Activated CD4-positive, alpha-beta T cell treated with anti-CD3 and anti-CD28 coated beads for 36 hours (primary cell): ENCODE measurements at regions not wholly inside any gene's neighbourhood (a gene's known extent, or its start where the extent isn't known, plus 50 kb on each side); places are given as distances from the start of the nearest gene placed in this dataset.

Source experiments
- ATAC-seq: fragments of 200-7000 bp; cut with Tn5 transposase; one replicate; pipeline ENCODE4 v1.10.0; 2021; ENCODE audit warnings: mild to moderate bottlenecking, moderate library complexity
- CTCF ChIA-PET: fragments of 350-600 bp; sonication (Branson Sonifier 250); formaldehyde crosslinking; loops from one replicate; lab custom pipeline; 2021; ENCODE audit warnings: antibody characterized with exemption; lab: Charles Lee
- POLR2A ChIA-PET: fragments of 350-600 bp; sonication (Branson Sonifier 250); formaldehyde crosslinking; loops from one replicate; lab custom pipeline; 2021; ENCODE audit warnings: antibody characterized with exemption, inconsistent platforms; lab: Charles Lee
- DNase-seq: peaks from one replicate; pipeline ENCODE4 v3.0.0-alpha.2; 2020
- H3K27ac Mint-ChIP-seq: one replicate; pipeline ENCODE4 v1.8.0; 2021; ENCODE audit warnings: mixed read lengths
- H3K27me3 Mint-ChIP-seq: one replicate; pipeline ENCODE4 v1.8.0; 2021; ENCODE audit warnings: mixed read lengths
- H3K36me3 Mint-ChIP-seq: one replicate; pipeline ENCODE4 v1.8.0; 2021; ENCODE audit warnings: low read depth, mixed read lengths
- H3K4me1 Mint-ChIP-seq: one replicate; pipeline ENCODE4 v1.8.0; 2021; ENCODE audit warnings: mixed read lengths
- H3K4me3 Mint-ChIP-seq: one replicate; pipeline ENCODE4 v1.8.0; 2021; ENCODE audit warnings: mild to moderate bottlenecking, moderate library complexity, mixed read lengths
- H3K9me3 Mint-ChIP-seq: one replicate; pipeline ENCODE4 v1.8.0; 2021; ENCODE audit warnings: low read depth, mixed read lengths
- intact Hi-C, 2 experiments: fragments of 100-400 bp; cut with DNase I in 1 of 2; cut with micrococcal nuclease in 1 of 2; formaldehyde crosslinking; loops; one replicate each; pipeline versions ENCODE4 v1.14.2 to v1.15.1; 2022 to 2024; cut with DNase I, micrococcal nuclease

DNA sequence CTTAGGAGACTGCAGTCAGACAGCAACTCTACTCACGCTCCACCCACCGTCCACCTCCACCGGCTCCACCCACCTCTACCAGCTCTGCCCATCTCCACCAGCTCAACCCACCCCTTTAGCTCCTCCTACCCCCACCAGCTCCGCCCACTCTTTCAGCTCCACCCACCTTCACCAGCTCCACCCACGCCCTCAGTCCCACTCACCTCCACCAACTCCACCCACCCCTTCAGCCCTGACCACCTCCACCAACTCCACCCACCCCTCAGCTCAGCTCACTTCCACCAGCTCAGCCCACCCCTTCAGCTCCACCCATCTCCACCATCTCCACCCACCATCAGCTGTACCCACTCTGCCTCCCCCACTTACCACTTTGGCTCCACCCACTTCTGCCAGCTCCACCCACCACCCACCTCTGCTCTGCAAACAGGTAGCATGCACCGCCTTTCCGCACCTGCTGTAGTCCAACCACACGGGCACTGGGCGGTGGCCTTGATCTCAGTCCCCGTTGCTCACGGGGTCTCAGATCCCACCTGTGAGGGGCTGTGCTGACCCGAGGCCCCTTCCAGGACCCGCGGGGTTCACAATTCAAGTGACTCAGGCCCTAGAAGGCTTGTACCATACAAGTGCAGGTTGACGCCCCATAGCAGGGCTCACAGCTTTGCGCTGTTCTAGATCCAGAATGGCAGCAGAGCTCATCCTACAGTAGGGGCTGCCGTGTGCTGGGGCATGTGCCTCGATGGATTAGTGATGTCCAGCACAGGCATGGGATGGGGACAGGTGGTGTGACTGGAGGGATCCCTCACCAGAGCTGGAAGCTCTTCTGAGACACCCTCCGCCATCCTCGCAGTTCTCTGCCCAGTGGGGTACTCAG is 77.2 kb upstream of the OTOS start:
- no peaks in the 10 kb centered on the region for H3K4me1 Mint-ChIP-seq
- ChIA-PET POLR2A (no interaction called here), CTCF (interaction anchor here (0.5 to 0.7 kb wide), 2 partner anchors 197 to 263 kb away, joined by 3 read pairs; no protein-coding TSS in a partner anchor)
- intact Hi-C loops, result no loop called here
- no peak overlapping the region for H3K4me3 Mint-ChIP-seq
- H3K9me3 Mint-ChIP-seq, result no peaks in the 10 kb centered on the region
- no peak overlapping the region for H3K27ac Mint-ChIP-seq
- peaks cover 13% of the 10 kb centered on the region for H3K27me3 Mint-ChIP-seq
- H3K36me3 Mint-ChIP-seq, result no peaks in the 10 kb centered on the region
- no peak for DNase-seq
- peak; percentile 33 for ATAC-seq

DNA sequence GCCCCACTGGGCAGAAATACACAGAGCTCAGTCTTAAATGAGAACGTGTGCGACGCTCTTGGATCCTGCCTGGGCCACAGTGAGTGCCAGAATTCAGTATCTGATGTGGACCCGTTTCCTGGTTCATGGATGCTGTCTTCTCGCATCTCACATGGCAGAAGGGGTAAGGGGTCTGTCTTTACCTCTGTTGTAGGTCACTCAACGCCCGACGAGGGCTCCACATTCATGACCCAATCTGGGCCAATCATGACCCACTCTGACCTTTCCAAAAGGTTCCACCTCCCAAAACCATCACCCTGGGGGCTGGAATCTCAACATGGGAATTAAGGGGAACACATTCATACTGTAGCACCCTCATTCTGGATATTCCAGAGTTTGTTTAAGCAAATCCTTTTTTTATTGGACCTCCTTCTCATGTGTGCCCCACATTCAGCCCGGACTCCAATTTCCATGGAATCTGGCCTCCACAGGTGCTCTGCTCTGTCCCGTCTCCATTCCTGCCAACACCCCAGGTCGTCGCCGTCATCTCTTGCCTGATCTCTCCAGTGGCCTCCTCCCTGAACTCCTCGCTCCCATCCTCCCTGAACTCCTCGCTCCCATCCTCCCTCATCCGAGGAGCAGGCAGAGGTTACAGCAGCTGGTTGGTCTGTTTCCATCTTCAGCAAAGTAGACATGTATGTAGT is 78.9 kb upstream of the OTOS start:
- no peak overlapping the region for H3K4me3 Mint-ChIP-seq

DNA sequence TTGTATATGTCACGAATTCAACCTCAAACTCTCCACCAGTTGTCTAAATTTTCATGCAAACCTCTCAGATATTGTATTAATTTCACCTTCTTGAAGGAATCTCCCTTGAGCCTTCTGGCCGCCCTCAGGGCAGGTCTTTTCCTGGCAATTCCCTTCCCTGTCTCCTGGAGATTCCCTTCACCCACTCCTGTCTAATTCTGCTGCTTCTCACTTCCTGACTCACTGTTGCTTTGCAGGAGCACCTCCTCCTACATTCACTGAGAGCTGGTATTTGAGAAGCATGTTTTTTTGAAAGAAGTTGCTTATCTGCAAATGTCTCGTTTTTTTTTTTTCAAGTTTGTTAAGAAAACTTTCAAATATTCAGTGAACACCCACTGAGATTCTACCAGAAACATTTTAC is 79.9 kb upstream of the OTOS start:
- no peaks in the 10 kb centered on the region for H3K36me3 Mint-ChIP-seq
- CTCF ChIA-PET, result interaction anchor here (0.8 kb wide), 1 partner anchor 11 kb away, joined by 5 read pairs; no protein-coding TSS in a partner anchor
- ATAC-seq (no peak), DNase-seq (no peak)
- POLR2A ChIA-PET, result no interaction called here
- H3K27me3 Mint-ChIP-seq, result peaks cover 26% of the 10 kb centered on the region
- no peaks in the 10 kb centered on the region for H3K4me1 Mint-ChIP-seq
- intact Hi-C loops, result no loop called here
- no peak overlapping the region for H3K4me3 Mint-ChIP-seq
- no peaks in the 10 kb centered on the region for H3K9me3 Mint-ChIP-seq
- no peak overlapping the region for H3K27ac Mint-ChIP-seq

More for the DNA sequence above, 78.9 kb upstream of the OTOS start:
- no peaks in the 10 kb centered on the region for H3K36me3 Mint-ChIP-seq
- ATAC-seq (no peak), DNase-seq (no peak)
- peaks cover 22% of the 10 kb centered on the region for H3K27me3 Mint-ChIP-seq
- intact Hi-C loops, result no loop called here
- H3K4me1 Mint-ChIP-seq, result no peaks in the 10 kb centered on the region
- H3K9me3 Mint-ChIP-seq, result no peaks in the 10 kb centered on the region
- ChIA-PET CTCF (no interaction called here), POLR2A (no interaction called here)
- H3K27ac Mint-ChIP-seq, result no peak overlapping the region

DNA sequence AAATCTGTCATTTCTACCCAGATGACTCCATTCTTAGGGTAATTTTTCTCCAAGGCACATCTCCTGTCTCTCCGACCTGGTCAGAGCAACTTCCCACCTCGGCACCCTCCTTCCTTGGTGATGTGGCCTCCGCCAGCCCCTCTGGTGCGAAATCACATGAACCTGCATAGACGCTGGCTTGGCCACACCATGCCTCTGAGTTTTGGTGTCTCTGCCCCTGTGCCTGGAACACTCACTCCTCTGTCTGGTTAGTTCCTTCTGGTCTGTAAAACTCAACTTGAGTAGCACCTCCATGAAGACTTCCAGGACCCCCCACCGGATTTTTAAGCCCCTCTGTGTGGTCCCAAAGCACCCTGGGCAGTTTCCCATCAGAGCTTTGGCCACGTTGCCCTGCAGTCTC is 83.2 kb upstream of the OTOS start:
- H3K27me3 Mint-ChIP-seq, result peaks cover 37% of the 10 kb centered on the region
- H3K36me3 Mint-ChIP-seq, result no peaks in the 10 kb centered on the region
- no peaks in the 10 kb centered on the region for H3K4me1 Mint-ChIP-seq
- H3K4me3 Mint-ChIP-seq, result no peak overlapping the region
- H3K27ac Mint-ChIP-seq, result no peak overlapping the region
- no peak for ATAC-seq
- POLR2A ChIA-PET, result no interaction called here
- H3K9me3 Mint-ChIP-seq, result peaks cover 3% of the 10 kb centered on the region
- CTCF ChIA-PET, result no interaction called here
- intact Hi-C loops, result no loop called here
- DNase-seq, result no peak

DNA sequence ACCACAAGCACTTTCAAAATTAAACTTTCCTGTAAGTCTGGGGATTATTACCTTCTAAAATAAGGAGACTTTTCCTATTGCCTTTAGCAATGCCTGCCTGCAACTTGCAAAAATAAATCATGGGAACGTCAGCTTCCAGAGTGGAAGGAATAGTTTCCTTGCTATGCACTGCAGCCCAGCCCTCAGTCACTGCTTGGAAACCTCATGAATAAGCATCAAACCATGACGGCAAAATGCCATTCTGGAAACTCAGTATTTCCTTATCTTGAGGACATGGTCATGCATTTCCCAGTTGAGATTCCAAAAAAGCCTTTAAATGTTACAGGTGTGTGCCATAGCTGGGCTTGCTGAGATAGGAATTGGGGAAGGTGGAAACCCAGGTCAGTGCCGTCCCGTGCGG is 84.2 kb upstream of the OTOS start:
- Mint-ChIP-seq H3K4me3 (no peak overlapping the region), H3K9me3 (peaks cover 10% of the 10 kb centered on the region), H3K27me3 (peaks cover 36% of the 10 kb centered on the region), H3K36me3 (no peaks in the 10 kb centered on the region), H3K4me1 (no peaks in the 10 kb centered on the region), H3K27ac (no peak overlapping the region)
- intact Hi-C loops, result no loop called here
- CTCF ChIA-PET, result no interaction called here
- no peak for DNase-seq
- POLR2A ChIA-PET, result no interaction called here
- ATAC-seq, result no peak

DNA sequence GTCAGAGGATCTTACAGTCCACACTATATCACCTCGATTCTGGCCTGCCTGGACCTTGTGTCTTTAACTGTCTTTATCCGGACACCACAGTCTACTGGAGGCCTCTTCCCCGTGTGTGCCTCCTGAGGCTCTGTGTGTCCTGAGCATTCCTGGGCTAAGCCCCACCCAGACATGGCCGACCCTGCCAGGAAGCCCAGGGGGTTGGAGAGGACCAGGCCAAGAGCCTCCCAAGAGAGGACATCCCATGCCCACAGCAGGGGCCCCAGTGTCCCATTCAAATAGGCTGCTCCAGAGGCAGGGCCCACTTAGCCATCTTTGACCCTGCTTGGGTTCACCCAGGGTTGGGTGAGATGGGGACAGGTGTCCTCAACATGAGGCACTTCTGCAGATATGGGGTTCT is 84.7 kb upstream of the OTOS start:
- peaks cover 37% of the 10 kb centered on the region for H3K27me3 Mint-ChIP-seq
- ATAC-seq (no peak), DNase-seq (no peak)
- no peak overlapping the region for H3K27ac Mint-ChIP-seq
- H3K36me3 Mint-ChIP-seq, result no peaks in the 10 kb centered on the region
- CTCF ChIA-PET, result no interaction called here
- intact Hi-C loops, result no loop called here
- peaks cover 13% of the 10 kb centered on the region for H3K9me3 Mint-ChIP-seq
- H3K4me1 Mint-ChIP-seq, result no peaks in the 10 kb centered on the region
- POLR2A ChIA-PET, result no interaction called here
- H3K4me3 Mint-ChIP-seq, result no peak overlapping the region

DNA sequence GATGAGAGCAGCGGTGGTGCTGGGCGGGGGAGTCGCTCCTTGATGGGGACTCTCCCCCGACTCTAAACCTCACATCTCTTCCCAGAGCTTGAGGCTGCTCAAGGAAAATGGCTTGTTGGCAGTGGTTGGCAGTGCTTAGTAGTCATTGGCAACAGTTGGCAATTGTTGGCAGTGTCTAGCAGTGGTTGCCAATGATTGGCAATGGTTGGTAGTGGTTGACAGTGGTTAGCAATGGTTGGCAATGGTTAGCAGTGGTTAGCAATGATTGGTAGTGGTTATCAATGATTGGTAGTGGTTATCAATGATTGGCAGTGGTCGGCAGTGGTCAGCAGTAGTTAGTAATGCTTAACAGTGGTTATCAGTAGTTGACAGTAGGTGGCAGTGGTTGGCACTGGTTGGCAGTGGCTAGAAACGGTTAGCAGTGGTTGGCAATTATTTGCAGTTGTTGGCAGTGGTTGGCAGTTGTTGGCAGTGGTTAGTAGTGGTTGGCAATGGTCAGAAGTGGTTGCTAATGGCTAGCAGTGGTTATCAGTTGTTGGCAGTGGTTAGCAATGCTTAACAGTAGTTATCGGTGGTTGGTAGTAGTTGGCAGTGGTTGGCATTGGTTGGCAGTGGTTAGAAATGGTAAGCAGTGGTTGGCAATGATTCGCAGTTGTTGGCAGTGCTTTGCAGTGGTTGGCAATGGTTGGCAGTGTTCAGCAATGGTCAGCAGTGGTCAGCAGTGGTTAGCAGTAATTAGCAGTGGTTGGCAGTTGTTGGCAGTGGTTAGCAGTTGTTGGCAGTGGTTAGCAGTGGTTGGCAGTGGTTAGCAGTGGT is 85.4 kb upstream of the OTOS start:
- Mint-ChIP-seq H3K9me3 (peaks cover 13% of the 10 kb centered on the region), H3K4me1 (no peaks in the 10 kb centered on the region), H3K27me3 (peaks cover 36% of the 10 kb centered on the region), H3K27ac (no peak overlapping the region), H3K36me3 (no peaks in the 10 kb centered on the region), H3K4me3 (no peak overlapping the region)
- DNase-seq (no peak), ATAC-seq (no peak)
- ChIA-PET POLR2A (no interaction called here), CTCF (no interaction called here)
- intact Hi-C loops, result no loop called here

DNA sequence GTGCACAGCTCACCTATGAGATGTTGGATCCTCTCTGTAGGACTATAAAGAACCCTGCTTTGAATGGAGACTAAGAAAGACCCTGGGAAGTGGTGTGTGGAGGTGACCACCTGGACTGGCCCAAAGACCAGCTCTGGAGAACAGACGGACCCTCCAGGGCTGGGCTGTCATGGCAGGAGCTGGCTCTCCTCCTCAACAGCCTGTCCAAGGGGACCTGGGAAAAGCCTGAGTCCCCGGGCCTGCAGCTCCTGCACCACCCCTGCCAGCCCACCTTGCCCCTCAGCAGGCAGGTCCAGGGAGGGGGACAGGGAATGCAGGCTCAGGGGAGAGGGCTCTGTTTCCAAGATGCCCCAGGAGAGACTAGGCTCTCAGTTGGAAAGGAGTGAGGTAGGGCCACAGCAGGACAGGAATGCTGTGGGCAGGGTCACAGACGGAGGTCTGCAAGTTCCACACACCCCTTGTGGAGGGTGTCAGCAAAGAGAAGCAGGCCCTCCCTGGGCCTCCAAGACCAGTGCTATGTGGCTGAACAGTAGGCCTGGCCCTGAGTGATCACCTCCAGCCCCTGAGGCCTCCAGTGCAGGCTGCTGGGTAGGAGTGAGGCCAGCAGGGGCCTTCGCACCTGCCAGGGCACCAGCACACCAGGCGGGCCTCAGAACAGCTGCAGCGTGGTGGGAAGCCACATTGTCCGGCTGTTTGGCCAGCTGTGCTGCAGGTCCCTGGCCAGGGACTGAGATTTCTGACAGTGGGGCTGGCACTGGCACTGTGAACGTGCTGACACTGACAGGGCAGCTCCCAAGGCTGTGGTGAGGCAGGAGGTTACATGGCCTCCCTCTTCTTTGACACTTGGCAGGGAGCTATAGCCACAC is 86.4 kb upstream of the OTOS start:
- Mint-ChIP-seq H3K4me1 (no peaks in the 10 kb centered on the region), H3K4me3 (no peak overlapping the region), H3K27me3 (peaks cover 38% of the 10 kb centered on the region), H3K36me3 (no peaks in the 10 kb centered on the region), H3K27ac (no peak overlapping the region), H3K9me3 (peaks cover 13% of the 10 kb centered on the region)
- ATAC-seq, result no peak
- intact Hi-C loops, result no loop called here
- ChIA-PET CTCF (interaction anchor here (0.8 kb wide), 1 partner anchor 340 kb away, joined by 3 read pairs; no protein-coding TSS in a partner anchor), POLR2A (no interaction called here)
- no peak for DNase-seq

DNA sequence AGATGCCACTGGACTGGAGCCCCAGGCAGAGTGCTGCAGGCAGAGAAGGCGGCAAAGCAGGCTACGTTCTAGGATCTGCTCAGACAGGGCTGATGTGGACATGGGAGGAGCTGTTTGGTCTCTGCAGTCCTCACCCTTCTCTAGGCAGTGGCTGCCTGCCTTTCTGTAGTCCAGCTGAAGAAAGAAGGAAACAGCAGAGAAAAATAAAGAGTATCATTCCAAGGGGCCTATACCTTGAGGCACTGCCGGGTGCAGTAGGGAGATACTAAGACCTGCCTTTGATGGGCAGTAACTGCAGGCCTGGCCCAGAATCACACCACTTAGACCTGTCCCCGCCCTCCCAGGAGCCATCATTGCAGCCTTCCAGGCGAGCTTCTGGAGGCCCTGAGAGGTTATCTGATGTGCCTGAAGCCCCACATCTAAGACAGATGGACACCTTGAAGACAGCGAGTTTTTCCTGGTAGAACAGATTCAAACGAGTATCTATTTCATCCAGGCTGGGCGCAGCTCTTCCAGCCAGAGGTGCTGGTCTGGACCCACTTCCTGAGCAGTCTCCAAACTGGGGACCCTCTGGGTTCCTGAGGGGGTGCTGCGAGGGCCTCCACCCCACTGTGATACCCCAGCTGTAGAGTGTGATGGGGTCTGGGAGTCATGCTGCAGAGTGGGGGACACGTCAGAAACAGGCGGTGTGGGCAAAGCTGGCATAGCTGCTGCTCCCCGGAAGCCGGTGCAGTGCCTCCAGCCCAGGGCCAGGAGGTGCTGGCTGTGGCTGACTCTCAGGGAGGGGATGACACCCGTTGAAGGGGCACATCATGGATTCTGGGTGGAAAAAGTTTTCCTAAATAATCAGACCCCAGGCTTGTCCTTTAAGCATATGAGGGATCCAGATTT is 87.3 kb upstream of the OTOS start:
- ChIA-PET POLR2A (interaction anchor here (0.6 kb wide), 1 partner anchor 22 kb away, joined by 3 read pairs; no protein-coding TSS in a partner anchor), CTCF (interaction anchor here (0.6 to 0.9 kb wide), 3 partner anchors 22 to 1317 kb away, joined by 3 read pairs; no protein-coding TSS in a partner anchor)
- Mint-ChIP-seq H3K9me3 (peaks cover 13% of the 10 kb centered on the region), H3K36me3 (no peaks in the 10 kb centered on the region), H3K4me3 (no peak overlapping the region), H3K4me1 (no peaks in the 10 kb centered on the region), H3K27me3 (peaks cover 33% of the 10 kb centered on the region), H3K27ac (no peak overlapping the region)
- intact Hi-C loops, result no loop called here
- DNase-seq (no peak), ATAC-seq (no peak)

DNA sequence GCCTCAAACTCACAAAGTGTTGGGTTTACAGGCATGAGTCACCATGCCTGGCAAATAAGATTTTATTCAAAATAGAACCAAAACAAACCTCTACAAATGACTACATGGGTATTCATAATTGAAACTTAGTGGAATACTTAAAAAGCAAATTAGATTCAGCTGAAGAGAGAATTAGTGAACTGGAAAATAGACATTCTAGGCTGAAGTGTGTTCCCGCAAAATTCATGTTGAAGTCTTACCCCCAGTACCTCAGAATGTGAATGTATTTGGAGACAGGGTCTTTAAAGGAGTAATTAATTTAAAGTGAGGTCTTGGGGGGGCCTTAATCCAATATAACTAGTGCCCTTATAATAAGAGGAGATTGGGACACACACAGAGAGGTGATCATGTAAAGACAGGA is 88.5 kb upstream of the OTOS start:
- CTCF ChIA-PET, result interaction anchor here (0.6 kb wide), 1 partner anchor 14 kb away, joined by 3 read pairs; no protein-coding TSS in a partner anchor
- no peak overlapping the region for H3K27ac Mint-ChIP-seq
- peaks cover 25% of the 10 kb centered on the region for H3K27me3 Mint-ChIP-seq
- no peaks in the 10 kb centered on the region for H3K36me3 Mint-ChIP-seq
- H3K9me3 Mint-ChIP-seq, result peaks cover 13% of the 10 kb centered on the region
- ATAC-seq (no peak), DNase-seq (no peak)
- intact Hi-C loops, result no loop called here
- no peaks in the 10 kb centered on the region for H3K4me1 Mint-ChIP-seq
- H3K4me3 Mint-ChIP-seq, result no peak overlapping the region
- POLR2A ChIA-PET, result no interaction called here
